NCI-H524 (cell line): ENCODE measurements at regions not wholly inside any gene's neighbourhood (a gene's known extent, or its start where the extent isn't known, plus 50 kb on each side); places are given as distances from the start of the nearest gene placed in this dataset.

Source experiments
- DNase-seq, 2 experiments: peaks; one replicate each; lab custom pipeline; 2025; lab: John Stamatoyannopoulos, UW

DNA sequence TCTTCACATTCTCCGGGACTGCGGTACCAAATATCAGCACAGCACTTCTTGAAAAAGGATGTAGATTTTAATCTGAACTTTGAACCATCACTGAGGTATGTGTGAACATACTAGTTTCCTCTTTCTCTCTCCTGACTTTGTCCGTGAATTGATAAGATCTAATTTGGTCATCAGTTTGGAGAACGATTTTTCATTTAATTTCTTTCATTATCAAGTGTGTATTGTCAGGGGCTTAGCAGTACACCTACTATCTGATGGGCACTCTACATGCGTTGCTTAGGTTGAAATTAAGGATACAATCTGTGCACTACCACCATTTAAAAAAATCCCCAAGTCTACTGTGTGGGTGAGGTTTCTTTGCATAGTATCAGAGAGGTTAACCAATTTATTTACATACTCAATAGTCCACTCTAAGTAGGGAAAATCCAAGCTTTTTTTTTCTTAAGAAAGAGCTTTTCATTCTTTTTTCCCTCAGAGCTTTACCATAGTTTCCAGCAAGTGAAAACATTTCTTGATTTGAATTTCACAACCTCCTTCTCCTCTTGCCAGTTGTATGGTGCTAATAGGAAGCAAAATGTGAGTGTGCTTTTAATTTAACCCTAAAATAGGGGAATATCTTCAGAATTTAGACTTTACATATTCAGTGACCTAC, 105.4 kb upstream of the ESR1 start:
- DNase-seq = no peak

DNA sequence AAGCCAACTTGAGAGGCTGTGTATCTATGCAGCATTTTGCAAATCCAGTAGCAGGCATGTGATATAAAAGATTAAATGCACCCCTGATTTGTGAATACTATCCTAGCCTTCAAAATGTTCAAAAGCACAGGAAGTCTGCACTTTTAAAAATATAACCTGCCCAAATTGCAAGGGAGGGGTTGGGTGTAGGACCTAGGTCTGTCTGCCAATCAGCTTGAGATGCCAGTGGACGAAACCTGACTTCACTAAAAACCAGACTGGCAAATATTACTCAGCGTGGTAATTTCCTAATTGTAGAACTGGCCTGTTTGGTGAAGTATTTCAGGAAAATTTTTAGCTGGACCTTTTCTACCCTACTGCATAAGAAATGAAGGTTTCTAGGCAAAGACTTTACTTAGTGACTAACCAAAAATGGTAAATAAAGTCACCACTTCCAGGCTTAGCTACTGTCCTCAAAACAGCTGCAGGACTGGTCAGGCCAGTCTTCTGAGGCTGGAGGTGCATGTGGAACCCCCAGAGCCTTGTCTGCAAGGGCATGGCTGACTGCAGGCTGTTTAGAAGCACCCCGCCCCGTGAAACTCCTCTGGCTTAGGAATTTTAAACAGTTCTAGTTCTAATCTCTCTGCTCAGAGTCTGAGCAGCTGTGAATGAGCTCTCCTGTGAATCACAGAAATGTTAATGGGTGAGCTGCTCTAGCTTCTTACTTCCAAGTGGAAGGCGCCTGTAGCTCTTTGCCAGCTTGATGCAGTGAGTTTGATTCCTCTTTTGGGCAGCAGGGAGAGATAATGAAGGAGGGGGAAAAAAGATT, 104.4 kb upstream of the ESR1 start:
- DNase-seq = no peak

DNA sequence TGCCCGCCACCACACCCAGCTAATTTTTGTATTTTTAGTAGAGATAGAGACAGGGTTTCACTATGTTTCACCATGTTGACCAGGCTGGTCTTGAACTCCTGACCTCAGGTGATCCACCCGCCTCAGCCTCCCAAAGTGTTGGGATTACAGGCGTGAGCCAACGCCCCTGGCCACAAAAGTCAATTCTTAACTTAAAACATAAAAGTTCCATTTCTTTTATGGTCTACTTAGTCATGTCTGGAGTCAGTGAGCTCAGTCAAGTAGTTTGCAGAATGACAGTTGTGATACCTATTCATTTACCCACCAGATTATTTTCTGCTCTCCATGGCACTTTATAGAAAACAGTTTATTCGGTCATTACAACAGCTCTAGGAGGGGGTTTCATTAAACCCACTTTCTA, 103.1 kb upstream of the ESR1 start:
- no peak for DNase-seq

- DNase-seq = no peak
Measured at GRCh38 chr6:151705993-151706733, 101.3 kb upstream of the ESR1 start.

DNA sequence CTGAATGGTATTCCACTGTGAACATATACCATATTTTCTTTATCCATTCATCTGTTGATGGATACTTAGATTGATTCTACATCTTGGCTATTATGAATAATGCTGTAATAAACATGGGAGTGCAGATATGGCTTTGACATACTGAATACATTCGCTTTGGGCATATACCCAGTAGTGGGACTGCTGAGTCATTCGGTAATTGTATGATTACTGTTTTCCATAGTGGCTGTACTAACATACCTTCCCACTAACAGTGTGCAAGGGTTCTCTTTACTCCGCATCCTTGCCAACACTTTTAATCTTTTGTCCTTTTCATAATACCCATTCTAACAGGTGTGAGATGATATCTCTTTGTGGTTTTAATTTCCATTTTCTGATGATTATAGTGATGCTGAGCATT, 98.2 kb upstream of the ESR1 start:
- no peak for DNase-seq

GRCh38 chr6:151716526-151716932, 91.0 kb upstream of the ESR1 start:
- no peak for DNase-seq

- no peak for DNase-seq
Measured at GRCh38 chr6:151719070-151719469, 88.4 kb upstream of the ESR1 start.

DNA sequence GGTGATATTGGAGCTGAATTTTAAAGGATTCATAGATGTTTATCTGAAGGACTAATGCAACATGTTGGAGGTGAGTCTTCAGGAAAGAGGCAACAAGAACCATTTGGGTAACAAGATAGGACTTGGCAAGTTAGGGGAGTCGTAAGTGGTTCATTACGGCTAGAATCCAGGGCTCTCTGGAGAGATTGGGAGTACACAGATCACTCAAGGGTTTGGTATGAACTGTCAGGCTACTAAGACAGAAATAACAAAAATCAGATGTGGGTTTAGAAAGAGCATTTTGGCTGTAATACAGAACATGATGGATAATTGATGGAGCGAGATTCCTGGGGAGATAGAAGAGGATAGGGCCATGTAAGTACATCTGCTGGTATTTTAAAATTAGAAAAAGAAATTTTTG, 86.3 kb upstream of the ESR1 start:
- no peak for DNase-seq

- peak; percentile 65 to 93 for DNase-seq
Measured at GRCh38 chr6:151721671-151722070, 85.8 kb upstream of the ESR1 start.

GRCh38 chr6:151722342-151722741, 85.1 kb upstream of the ESR1 start:
- no peak for DNase-seq

DNA sequence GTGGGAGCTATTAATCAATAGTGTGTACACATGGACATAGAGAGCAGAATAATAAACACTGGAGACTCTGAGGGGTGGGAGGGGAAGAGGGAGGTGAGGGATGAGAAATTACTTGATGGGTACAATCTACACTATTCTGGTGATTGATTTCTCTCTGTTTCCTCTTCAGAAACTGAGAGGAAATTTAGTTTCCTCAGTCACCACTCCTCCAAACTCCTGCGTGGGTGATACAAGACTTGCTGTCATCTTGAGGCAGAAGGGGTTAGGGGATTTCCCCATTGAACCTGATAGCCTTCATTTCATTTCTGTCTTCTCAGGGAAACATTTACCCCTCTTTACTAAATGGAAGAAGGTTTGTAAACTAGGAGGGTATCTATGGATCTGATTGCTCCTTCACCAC, 84.3 kb upstream of the ESR1 start:
- no peak for DNase-seq

GRCh38 chr6:151729829-151730495, 77.5 kb upstream of the ESR1 start:
- peak; percentile 53 to 77 for DNase-seq

DNA sequence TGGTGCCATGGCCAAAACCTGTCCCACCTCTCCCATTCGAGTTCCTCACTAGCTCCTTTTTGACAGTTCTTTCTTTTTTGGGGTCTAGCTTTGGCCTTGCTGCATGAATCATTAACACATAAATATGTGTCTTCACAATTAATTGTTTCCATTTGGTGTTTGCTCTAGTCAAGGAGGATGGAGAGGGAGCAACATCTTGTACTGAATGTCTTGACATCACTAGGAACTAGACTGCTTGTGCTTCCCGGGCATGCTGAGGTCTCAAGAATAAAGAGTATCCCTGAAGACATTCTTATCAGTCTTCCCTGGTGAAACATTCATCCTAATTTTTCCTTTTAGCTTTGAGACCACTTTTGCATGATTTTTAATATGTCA, 77.0 kb upstream of the ESR1 start:
- no peak for DNase-seq

GRCh38 chr6:151731313-151731712, 76.2 kb upstream of the ESR1 start:
- no peak for DNase-seq

DNA sequence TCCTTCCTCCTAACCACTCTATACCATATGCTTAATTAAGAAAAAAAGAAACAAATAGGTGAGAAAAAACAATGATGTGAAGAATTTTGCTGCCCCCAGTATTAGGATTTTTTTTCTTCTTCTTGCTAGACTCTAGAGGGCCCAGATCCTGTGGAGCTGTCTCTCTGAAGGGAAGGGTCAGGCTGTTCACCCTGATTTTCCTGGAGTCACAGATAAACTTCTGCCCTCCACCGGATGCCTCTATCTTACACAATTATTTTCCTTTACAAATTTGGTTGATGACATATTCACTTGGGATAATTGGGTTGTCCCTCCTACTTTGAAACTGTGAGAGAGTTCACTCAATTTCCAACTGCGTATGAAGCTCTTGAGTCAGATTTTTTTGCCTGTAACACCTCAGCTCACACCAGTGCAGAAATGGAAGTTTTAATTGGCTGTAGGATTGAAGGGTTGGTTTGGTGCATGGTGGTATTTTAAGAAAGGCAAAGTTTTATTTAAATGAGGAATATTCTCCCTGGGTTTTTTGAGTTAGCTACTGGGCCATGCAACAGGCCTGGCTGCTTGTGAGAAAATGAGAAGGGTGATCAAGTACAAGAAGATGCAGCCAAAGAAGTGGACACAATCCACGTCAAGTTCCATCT, 73.7 kb upstream of the ESR1 start:
- no peak for DNase-seq

DNA sequence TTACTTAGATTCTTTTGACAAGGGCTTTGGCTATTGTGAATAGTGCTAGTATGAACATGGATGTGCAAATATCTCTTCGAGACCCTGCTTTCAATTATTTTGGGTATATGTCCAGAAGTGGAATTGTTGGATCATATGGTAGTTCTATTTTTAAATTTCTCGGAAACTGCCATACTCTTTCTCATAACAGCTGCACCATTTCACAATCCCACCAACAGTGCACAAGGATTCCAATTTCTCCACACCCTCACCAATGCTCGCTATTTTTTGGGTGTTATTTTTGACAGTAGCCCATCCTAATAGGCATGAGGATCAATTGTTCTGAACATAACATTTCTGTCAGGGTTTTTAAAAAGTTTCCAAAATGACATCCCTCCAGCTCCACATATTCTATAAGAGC, 69.2 kb upstream of the ESR1 start:
- DNase-seq = no peak

GRCh38 chr6:151738960-151739359, 68.5 kb upstream of the ESR1 start:
- DNase-seq = no peak

DNA sequence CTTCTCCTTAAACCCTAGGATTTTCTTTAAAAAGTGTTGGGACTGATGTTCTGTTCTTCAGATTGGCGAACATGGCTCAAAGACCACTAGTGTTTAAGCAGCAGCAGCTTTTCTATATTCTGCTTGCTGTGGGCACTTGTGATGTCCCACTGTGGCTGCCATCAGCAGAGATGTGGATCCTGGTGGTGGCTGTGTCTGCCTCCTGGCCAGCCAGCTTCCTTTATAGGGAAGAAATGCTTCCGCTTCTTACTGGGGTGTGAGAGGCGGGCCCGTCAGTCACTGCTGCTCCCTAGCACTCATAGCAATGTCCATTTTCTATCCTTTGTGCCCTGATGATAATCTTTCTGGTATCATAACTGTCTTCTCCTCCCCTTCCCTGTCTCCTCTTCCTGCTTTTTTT, 66.7 kb upstream of the ESR1 start:
- DNase-seq = no peak

DNA sequence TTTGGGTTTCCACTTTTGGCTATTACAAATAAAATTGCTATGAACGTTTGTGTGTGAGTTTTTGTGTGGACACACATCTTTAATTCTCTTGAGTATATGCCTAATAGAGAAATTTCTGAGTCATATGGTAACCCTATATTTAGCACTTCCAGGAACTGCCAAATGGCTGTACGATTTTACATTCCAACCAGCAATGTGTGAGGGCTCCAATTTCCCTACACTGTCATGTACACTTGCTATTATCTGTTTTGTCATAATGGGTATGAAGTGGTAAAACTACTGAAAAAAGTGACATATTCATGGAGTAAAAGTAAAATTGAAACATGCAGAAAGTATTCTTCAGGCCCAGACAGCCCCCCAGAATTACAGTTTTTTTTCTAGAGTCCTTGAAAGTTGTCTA, 59.6 kb upstream of the ESR1 start:
- no peak for DNase-seq

- no peak for DNase-seq
Measured at GRCh38 chr6:151749341-151749740, 58.1 kb upstream of the ESR1 start.

DNA sequence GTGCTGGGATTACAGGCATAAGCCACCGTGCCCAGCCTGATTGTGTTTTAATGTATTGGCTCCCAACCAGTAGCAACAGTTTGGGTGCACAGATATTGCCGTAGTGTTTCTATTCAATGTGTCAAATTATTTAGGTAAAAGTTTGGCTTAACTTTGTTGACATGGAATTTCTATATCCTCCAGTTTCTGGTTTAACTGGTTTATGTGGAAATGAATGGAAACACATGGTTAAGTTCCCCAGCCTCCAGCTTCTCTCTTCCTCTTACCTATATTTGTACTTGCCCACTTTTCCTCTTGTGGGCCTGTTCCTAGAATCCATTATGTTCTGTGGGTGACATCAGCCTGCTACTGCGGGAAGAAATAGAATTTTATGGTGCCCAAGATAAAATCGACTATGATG, 53.9 kb upstream of the ESR1 start:
- DNase-seq = no peak

DNA sequence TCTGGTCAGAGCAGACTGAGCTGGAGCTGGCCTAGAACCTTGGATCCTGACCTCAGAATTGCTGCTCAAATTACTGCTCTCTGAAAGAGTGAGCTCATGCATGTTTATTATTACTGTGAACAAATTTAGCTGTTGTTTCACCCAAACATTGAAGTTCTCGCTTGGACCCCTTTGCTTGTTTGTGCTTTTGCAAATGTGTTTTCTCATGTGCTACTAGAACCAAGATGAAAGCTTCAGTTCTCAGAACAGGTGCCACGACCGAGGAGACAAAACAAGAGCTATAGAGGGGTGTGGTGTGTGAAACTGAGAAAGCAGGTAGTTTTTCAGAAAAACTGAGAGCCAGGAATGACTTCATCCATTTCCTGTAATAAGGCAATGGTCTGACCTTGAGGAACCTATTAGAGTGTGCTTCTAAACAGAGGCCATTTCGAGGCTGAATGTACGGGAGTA, 50.0 kb upstream of the ESR1 start:
- DNase-seq = no peak
